ENCODE measurements at regions not wholly inside any gene's neighbourhood (a gene's known extent, or its start where the extent isn't known, plus 50 kb on each side); places are given as distances from the start of the nearest gene placed in this dataset.

GRCh38 chr3:54046641-54047214 lies 75.6 kb upstream of the CACNA2D3 start:
- TF ChIP-seq CTCF (IDR thresholded peaks at IDR 0.05) (no peak), EZH2phosphoT487 (IDR thresholded peaks at IDR 0.05) (no peak), EZH2 (IDR thresholded peaks at IDR 0.05) (no peak)
